Lower lobe of right lung (tissue), 2 donors: ENCODE measurements at regions not wholly inside any gene's neighbourhood (a gene's known extent, or its start where the extent isn't known, plus 50 kb on each side); places are given as distances from the start of the nearest gene placed in this dataset.

Source experiments
- ATAC-seq, 2 donors: fragments of 200-7000 bp; cut with Tn5 transposase; one replicate each; pipeline ENCODE4 v1.9.1; 2020 to 2022; ENCODE audit warnings: mild to moderate bottlenecking in 2 of 2, moderate library complexity in 2 of 2
- DNase-seq: peaks from one replicate; pipeline ENCODE4 v3.0.0-alpha.2; 2020
- H3K27ac ChIP-seq: fragments of 200-600 bp; one replicate; pipeline ENCODE4 v1.8.0; 2022
- H3K27me3 ChIP-seq: fragments of 200-600 bp; one replicate; pipeline ENCODE4 v1.8.0; 2022; ENCODE audit warnings: low read depth
- H3K36me3 ChIP-seq: fragments of 200-600 bp; one replicate; pipeline ENCODE4 v1.8.0; 2022; ENCODE audit warnings: mild to moderate bottlenecking
- H3K4me1 ChIP-seq: fragments of 200-600 bp; one replicate; pipeline ENCODE4 v1.8.0; 2022
- H3K4me3 ChIP-seq: fragments of 200-600 bp; one replicate; pipeline ENCODE4 v1.8.0; 2022; ENCODE audit warnings: mild to moderate bottlenecking
- H3K9me3 ChIP-seq: fragments of 200-600 bp; one replicate; pipeline ENCODE4 v1.8.0; 2022
- intact Hi-C: fragments of 100-400 bp; cut with DNase I; formaldehyde crosslinking; loops from one replicate; pipeline ENCODE4 v1.11.0; 2022
- TF ChIP-seq, protein P1 (sequence below): fragments of 200-600 bp; IDR thresholded peaks from one replicate; pipeline ENCODE4 v1.8.0; 2022; ENCODE audit warnings: antibody characterized with exemption, mild to moderate bottlenecking
- donor health status: DM: no; HTN: yes; CAD: no; lungs with severe emphysema.

DNA sequence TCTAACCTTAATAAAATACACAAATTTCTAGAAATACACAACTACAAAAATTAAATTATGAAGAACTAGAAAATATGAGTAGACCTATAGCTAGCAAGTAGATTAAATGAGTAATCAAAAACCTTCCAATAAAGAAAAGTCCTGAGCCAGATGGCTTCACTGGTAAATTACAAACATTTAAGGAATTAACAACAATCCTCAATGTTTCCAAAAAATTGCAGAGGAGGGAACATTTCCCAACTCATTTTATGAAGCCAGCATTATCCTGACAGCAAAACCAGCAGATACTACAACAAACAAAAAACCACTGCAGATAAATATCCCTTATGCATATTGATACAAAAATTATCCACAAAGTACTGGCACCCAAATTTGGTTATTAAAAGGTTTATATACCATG, 230.9 kb downstream of the COG6 start:
- no peak overlapping the region for H3K27ac ChIP-seq
- H3K4me1 ChIP-seq: no peaks in the 10 kb centered on the region
- intact Hi-C loops: no loop called here
- no peak for DNase-seq
- peaks cover 17% of the 10 kb centered on the region for H3K9me3 ChIP-seq
- no peak for ATAC-seq
- TF ChIP-seq, protein P1, sequence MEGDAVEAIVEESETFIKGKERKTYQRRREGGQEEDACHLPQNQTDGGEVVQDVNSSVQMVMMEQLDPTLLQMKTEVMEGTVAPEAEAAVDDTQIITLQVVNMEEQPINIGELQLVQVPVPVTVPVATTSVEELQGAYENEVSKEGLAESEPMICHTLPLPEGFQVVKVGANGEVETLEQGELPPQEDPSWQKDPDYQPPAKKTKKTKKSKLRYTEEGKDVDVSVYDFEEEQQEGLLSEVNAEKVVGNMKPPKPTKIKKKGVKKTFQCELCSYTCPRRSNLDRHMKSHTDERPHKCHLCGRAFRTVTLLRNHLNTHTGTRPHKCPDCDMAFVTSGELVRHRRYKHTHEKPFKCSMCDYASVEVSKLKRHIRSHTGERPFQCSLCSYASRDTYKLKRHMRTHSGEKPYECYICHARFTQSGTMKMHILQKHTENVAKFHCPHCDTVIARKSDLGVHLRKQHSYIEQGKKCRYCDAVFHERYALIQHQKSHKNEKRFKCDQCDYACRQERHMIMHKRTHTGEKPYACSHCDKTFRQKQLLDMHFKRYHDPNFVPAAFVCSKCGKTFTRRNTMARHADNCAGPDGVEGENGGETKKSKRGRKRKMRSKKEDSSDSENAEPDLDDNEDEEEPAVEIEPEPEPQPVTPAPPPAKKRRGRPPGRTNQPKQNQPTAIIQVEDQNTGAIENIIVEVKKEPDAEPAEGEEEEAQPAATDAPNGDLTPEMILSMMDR: no peak
- H3K27me3 ChIP-seq: no peaks in the 10 kb centered on the region
- no peak overlapping the region for H3K4me3 ChIP-seq
- H3K36me3 ChIP-seq: no peaks in the 10 kb centered on the region

DNA sequence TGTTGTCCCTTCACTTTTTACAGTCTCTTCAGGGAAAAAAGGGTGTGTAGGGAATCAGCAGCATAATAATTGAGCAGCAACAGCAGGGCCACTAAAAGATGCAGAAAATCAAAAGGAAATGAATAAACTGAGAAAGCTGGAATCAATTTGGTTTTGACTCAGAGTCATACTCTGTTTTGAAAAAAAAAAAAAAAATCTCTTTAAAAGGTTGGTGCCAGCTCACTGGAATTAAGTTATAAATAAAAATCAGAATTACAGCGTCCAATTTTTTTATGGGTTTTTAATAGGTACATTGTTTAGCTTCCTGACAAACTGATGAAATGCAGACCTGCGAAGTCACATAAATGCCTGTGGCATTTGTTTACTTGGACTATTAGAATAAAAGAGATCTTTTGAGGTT, 231.9 kb downstream of the COG6 start:
- Histone ChIP-seq H3K9me3 (peaks cover 17% of the 10 kb centered on the region), H3K4me1 (no peaks in the 10 kb centered on the region), H3K27me3 (no peaks in the 10 kb centered on the region), H3K27ac (no peak overlapping the region), H3K36me3 (no peaks in the 10 kb centered on the region), H3K4me3 (no peak overlapping the region)
- ATAC-seq (no peak), DNase-seq (no peak)
- TF ChIP-seq, protein P1: no peak
- intact Hi-C loops: no loop called here

DNA sequence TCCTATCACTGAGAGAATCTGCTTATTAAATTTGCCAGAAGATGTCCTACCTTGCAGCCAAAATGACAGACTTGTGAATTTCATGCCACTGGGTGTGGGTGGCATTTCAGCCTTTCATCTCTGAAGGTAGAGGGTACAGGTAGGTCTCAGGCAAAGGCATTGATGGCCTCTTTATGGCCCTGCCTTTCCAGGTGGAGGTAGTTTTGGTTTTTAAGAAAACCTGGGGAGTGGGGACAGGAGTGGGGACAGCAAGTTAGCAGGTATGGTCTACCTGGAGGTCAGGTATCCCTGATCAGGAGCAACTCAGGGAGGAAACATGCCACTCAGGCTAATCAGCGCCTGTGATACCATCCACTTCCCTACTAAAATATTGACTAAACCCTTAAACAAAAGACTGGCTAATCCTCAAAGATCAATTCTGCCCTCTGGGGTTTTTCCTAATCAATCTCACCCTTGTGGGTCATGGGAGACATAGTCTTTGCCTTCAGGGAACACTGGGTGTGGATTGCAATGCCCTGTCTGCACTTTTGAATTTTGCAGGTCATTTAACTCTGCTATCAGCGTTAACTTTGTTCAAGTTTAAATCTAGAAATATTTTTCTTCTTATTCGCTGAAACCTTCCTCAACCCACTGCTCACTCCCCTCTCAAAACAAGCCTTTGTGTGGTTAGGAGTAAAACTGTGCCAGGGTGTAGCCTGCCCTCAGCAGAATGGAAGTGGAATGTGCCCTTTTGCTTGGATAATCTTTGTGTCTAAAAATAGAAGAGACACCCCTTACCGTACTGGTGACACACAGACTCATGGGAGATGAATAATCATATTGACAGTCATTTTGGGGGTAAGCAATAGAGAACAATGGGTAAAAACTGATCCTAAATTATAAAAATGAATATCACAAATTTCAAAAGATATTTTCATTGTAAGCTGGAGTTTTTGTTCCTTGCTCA, 233.7 kb downstream of the COG6 start:
- no peak overlapping the region for H3K27ac ChIP-seq
- peaks cover 6% of the 10 kb centered on the region for H3K9me3 ChIP-seq
- intact Hi-C loops: no loop called here
- DNase-seq (no peak), ATAC-seq (no peak)
- no peaks in the 10 kb centered on the region for H3K4me1 ChIP-seq
- no peak overlapping the region for H3K4me3 ChIP-seq
- no peaks in the 10 kb centered on the region for H3K36me3 ChIP-seq
- TF ChIP-seq, protein P1: no peak
- no peaks in the 10 kb centered on the region for H3K27me3 ChIP-seq

DNA sequence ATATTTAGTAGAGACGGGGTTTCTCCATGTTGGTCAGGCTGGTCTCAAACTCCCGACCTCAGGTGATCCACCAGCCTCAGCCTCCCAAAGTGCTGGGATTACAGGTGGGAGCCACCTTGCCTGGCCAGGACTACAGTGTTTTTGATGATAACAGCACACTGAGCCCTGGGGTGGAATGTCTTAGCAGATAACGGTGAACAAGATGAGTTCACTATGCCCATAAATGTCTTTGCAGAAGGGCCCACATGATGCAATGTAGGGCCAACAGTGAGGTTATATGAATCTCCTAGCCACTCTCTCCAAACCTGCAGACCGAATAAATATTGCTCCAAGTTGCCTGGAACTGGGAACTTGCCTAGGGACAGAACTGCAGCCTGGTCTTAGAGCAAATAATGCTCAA, 235.1 kb downstream of the COG6 start:
- H3K4me1 ChIP-seq: no peaks in the 10 kb centered on the region
- TF ChIP-seq, protein P1: no peak
- ATAC-seq (no peak), DNase-seq (no peak)
- no peak overlapping the region for H3K4me3 ChIP-seq
- intact Hi-C loops: no loop called here
- no peak overlapping the region for H3K27ac ChIP-seq
- H3K36me3 ChIP-seq: no peaks in the 10 kb centered on the region
- H3K9me3 ChIP-seq: no peaks in the 10 kb centered on the region
- no peaks in the 10 kb centered on the region for H3K27me3 ChIP-seq

DNA sequence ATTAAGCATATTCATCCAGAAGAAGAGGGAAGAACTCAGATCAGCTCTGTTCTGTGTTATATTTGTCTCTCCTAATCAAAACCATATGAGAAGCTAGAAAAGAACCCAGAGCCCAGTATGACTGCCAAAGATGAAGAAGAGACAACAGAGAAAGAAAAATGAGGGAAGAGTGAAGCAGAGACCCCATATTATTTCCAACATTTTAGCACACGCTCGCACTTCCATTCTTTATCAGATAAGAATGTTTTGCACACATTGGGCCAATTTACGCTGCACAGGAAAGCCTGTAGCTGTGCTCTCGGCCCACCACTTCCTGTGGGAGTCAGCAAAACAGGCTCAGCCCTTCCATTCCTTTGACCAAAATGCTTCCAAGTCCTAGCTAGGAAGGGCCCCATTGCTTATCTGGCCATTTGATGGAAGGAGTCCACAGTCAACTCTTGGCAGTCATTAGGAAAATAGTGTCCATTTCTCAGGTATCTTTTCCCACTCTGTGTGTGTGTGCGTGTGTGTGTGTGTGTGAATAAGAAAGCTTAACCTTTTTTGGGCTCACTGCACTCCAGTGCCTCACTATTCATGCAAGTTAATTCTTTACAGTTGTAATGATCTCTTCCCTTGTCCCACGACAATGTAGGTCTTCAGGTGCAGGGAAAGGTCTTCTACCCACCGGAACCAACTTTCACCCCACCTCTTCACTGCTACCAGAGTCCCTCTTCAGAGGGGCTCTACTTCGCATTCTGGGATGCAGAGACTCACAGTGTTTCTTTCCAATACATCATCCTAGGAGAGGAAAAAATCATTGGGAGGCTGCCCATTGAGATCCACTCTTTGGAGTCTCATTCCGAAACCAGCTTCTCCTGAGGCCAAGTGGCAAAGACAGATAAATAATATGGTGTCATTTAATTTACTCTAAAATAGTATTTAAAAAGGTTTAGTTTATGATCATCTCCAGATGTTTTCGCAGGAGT, 237.5 kb downstream of the COG6 start:
- intact Hi-C loops: no loop called here
- Histone ChIP-seq H3K4me1 (no peaks in the 10 kb centered on the region), H3K27me3 (no peaks in the 10 kb centered on the region), H3K36me3 (no peaks in the 10 kb centered on the region), H3K27ac (no peak overlapping the region), H3K9me3 (no peaks in the 10 kb centered on the region), H3K4me3 (no peak overlapping the region)
- DNase-seq (no peak), ATAC-seq (no peak)
- TF ChIP-seq, protein P1: no peak
